ENCODE measurements at regions not wholly inside any gene's neighbourhood (a gene's known extent, or its start where the extent isn't known, plus 50 kb on each side); places are given as distances from the start of the nearest gene placed in this dataset.
"Not testable (repeated sequence)": the region's sequence is repeated elsewhere in the genome, so short reads cannot be mapped to it uniquely, and the experiment has no call there.

DNA sequence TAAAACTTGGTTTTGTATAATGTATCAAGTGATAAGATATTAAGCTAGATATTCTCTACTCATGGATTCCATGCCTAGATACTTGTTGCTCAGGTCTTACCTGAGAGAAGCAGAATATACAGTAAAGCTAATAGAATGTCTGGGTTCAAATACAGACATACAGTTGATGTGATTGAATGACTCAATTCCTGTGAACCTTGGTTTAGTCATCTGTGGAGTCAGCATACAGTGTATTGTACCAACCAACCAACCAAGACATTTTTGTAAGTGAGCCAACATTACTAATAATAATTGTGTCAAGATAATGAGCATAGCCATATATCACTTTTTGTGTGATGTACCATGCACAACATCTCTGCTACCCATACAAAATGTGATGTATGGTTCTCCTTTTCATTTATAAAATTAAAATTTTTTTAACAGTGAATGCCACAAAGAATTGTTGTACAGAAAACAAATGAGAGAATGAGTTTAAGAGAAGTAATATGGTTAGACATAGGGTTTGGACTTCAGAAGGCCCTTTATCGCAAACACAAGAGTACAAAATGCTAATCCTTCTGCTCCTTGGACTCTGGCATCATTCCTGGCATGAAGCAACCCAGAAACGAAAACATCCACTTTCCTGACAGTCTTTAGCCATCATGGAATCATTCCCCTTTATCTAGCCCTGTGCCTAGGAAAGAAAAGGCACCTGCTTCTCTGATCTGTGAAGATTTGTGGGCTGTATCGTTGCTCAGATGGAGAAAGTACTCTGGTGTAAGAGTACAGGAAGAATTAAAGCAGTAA, 977.2 kb upstream of the USP15 start:
- Histone ChIP-seq H4K20me1 (ENCODE audit: insufficient read depth) (no peaks in the 10 kb centered on the region; the same call in 1 of the 2 replicates), H3K4me3 (no peak overlapping the region), H3F3A (ENCODE audit: insufficient read depth, low read depth) (no peaks in the 10 kb centered on the region), H3K27ac (no peak overlapping the region), H3K36me3 (ENCODE audit: low read depth) (no peaks in the 10 kb centered on the region), H3K9me3 (ENCODE audit: insufficient read depth, low read depth) (no peaks in the 10 kb centered on the region), H2AFZ (no peak overlapping the region), H3K9me2 (ENCODE audit: insufficient read depth) (no peaks in the 10 kb centered on the region), H3K4me1 (replicated peaks; ENCODE audit: insufficient read depth) (no peaks in the 10 kb centered on the region), H3K27me3 (ENCODE audit: insufficient read depth, low read depth) (no peaks in the 10 kb centered on the region), H3K4me2 (no peak overlapping the region), H3K79me2 (ENCODE audit: low read depth) (no peaks in the 10 kb centered on the region)
- ChIA-PET POLR2A (ENCODE audit: unreplicated experiment) (no interaction called here), CTCF (no interaction called here)
- intact Hi-C loops (cut with micrococcal nuclease; ENCODE audit: unreplicated experiment): no loop called here
- TF ChIP-seq EZH2 (IDR thresholded peaks at IDR 0.05; ENCODE audit: low read depth): no peak
- TF ChIP-seq, protein P1, sequence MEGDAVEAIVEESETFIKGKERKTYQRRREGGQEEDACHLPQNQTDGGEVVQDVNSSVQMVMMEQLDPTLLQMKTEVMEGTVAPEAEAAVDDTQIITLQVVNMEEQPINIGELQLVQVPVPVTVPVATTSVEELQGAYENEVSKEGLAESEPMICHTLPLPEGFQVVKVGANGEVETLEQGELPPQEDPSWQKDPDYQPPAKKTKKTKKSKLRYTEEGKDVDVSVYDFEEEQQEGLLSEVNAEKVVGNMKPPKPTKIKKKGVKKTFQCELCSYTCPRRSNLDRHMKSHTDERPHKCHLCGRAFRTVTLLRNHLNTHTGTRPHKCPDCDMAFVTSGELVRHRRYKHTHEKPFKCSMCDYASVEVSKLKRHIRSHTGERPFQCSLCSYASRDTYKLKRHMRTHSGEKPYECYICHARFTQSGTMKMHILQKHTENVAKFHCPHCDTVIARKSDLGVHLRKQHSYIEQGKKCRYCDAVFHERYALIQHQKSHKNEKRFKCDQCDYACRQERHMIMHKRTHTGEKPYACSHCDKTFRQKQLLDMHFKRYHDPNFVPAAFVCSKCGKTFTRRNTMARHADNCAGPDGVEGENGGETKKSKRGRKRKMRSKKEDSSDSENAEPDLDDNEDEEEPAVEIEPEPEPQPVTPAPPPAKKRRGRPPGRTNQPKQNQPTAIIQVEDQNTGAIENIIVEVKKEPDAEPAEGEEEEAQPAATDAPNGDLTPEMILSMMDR (conservative IDR thresholded peaks at IDR 0.05): no peak
- no peak for DNase-seq
- no TSS peak for BruUV-seq (replicated peaks)

DNA sequence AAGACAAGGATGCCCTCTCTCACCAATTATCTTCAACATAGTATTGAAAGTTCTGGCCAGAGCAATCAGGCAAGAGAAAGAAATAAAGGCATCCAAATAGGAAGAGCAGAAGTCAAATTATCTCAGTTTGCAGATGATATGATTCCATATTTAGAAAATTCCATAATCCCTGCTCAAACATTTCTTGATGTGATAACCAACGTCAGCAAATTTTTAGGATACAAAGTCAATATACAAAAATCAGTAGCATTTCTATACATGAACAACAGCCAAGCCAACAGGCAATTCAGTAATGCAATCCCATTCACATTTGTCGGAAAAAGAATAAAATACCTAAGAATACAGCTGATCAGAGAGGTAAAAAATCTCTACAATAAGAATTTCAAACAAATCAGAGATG, 969.7 kb upstream of the USP15 start:
- no TSS peak for BruUV-seq (replicated peaks)
- Histone ChIP-seq H3K4me2 (no peak overlapping the region), H3K27ac (no peak overlapping the region), H3K4me3 (no peak overlapping the region), H4K20me1 (ENCODE audit: insufficient read depth) (no peaks in the 10 kb centered on the region), H2AFZ (no peak overlapping the region), H3K36me3 (ENCODE audit: low read depth) (no peaks in the 10 kb centered on the region), H3K79me2 (ENCODE audit: low read depth) (no peaks in the 10 kb centered on the region), H3K27me3 (ENCODE audit: insufficient read depth, low read depth) (no peaks in the 10 kb centered on the region), H3K9me3 (ENCODE audit: insufficient read depth, low read depth) (no peaks in the 10 kb centered on the region), H3K4me1 (replicated peaks; ENCODE audit: insufficient read depth) (no peaks in the 10 kb centered on the region), H3K9me2 (ENCODE audit: insufficient read depth) (no peaks in the 10 kb centered on the region), H3F3A (ENCODE audit: insufficient read depth, low read depth) (no peaks in the 10 kb centered on the region)
- ChIA-PET CTCF (no interaction called here), POLR2A (ENCODE audit: unreplicated experiment) (no interaction called here)
- TF ChIP-seq, protein P1 (conservative IDR thresholded peaks at IDR 0.05): no peak
- no peak for TF ChIP-seq EZH2 (IDR thresholded peaks at IDR 0.05; ENCODE audit: low read depth)
- intact Hi-C loops (cut with micrococcal nuclease; ENCODE audit: unreplicated experiment): no loop called here
- DNase-seq: no peak

DNA sequence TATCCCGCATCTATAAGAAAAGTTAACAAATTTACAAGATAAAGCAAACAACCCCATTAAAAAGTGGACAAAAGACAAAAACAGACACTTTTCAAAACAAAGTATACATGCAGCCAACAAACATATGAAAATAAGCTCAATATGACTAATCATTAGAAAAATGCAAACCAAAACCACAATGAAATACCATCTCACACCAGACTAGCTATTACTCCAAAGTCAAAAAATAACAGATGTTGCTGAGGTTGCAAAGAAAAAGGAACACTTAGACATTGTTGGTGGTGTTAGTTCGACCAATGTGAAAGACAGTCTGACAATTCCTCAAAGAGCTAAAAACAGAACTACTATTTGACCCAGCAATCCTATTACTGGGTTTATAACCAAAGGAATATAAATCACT, 968.6 kb upstream of the USP15 start:
- H3K27ac ChIP-seq: no peak overlapping the region
- H3K27me3 ChIP-seq (ENCODE audit: insufficient read depth, low read depth): no peaks in the 10 kb centered on the region
- H4K20me1 ChIP-seq (ENCODE audit: insufficient read depth): no peaks in the 10 kb centered on the region
- no peak for TF ChIP-seq EZH2 (IDR thresholded peaks at IDR 0.05; ENCODE audit: low read depth)
- TF ChIP-seq, protein P1 (conservative IDR thresholded peaks at IDR 0.05): no peak
- H3K36me3 ChIP-seq (ENCODE audit: low read depth): no peaks in the 10 kb centered on the region
- no peaks in the 10 kb centered on the region for H3K79me2 ChIP-seq (ENCODE audit: low read depth)
- no peaks in the 10 kb centered on the region for H3F3A ChIP-seq (ENCODE audit: insufficient read depth, low read depth)
- no peak overlapping the region for H3K4me2 ChIP-seq
- no peaks in the 10 kb centered on the region for H3K9me2 ChIP-seq (ENCODE audit: insufficient read depth)
- POLR2A ChIA-PET (ENCODE audit: unreplicated experiment): no interaction called here
- DNase-seq: no peak
- no TSS peak for BruUV-seq (replicated peaks)
- no peaks in the 10 kb centered on the region for H3K4me1 ChIP-seq (replicated peaks; ENCODE audit: insufficient read depth)
- no peaks in the 10 kb centered on the region for H3K9me3 ChIP-seq (ENCODE audit: insufficient read depth, low read depth)
- intact Hi-C loops (cut with micrococcal nuclease; ENCODE audit: unreplicated experiment): no loop called here
- no peak overlapping the region for H3K4me3 ChIP-seq
- no peak overlapping the region for H2AFZ ChIP-seq
- CTCF ChIA-PET: no interaction called here

DNA sequence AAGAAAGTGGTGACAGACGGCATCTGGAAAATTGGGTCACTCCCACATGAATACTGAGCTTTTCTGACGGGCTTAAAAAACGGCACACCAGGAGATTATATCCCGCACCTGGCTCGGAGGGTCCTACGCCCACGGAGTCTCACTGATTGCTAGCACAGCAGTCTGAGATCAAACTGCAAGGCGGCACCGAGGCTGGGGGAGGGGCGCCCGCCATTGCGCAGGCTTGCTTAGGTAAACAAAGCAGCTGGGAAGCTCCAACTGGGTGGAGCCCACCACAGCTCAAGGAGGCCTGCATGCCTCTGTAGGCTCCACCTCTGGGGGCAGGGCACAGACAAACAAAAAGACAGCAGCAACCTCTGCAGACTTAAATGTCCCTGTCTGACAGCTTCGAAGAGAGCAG, 966.2 kb upstream of the USP15 start:
- intact Hi-C loops (cut with micrococcal nuclease; ENCODE audit: unreplicated experiment); POLR2A ChIA-PET (ENCODE audit: unreplicated experiment): not testable (repeated sequence)

More for the DNA sequence above, 966.2 kb upstream of the USP15 start:
- H3K4me3 ChIP-seq; BruUV-seq (replicated peaks); H3K79me2 ChIP-seq (ENCODE audit: low read depth); H3K27ac ChIP-seq; DNase-seq; H3K36me3 ChIP-seq (ENCODE audit: low read depth); H3K9me2 ChIP-seq (ENCODE audit: insufficient read depth); H3F3A ChIP-seq (ENCODE audit: insufficient read depth, low read depth); H3K9me3 ChIP-seq (ENCODE audit: insufficient read depth, low read depth); H3K27me3 ChIP-seq (ENCODE audit: insufficient read depth, low read depth); H3K4me1 ChIP-seq (replicated peaks; ENCODE audit: insufficient read depth); H2AFZ ChIP-seq; CTCF ChIA-PET; H3K4me2 ChIP-seq; H4K20me1 ChIP-seq (ENCODE audit: insufficient read depth): not testable (repeated sequence)
